ENCODE measurements at regions not wholly inside any gene's neighbourhood (a gene's known extent, or its start where the extent isn't known, plus 50 kb on each side); places are given as distances from the start of the nearest gene placed in this dataset.

DNA sequence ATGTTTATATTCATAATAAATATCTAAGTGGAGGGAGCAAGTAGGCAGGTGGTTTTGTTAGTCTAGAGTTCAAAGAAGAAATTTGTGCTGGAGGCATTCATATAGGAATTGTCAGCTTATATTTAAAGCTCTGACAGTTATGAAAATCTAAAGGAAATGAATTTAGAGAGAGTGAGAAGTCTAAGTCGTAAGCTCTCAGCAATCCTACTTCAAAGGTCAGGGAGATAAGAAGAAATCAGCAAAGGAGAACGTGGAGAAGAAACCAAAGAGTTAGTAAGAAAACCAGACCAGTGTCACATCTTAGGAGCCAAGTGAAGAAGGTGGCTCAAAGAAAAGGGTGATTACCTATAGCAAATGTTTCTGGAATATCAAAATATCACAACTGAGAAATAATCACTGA, 241.8 kb downstream of the FSCB start:
- H3K9me3 ChIP-seq (ENCODE audit: control insufficient read depth, insufficient read depth, low read depth, low read length) = no peaks in the 10 kb centered on the region
- DNase-seq (ENCODE audit: low read depth in 2 of 2) = no peak
- H3K36me3 ChIP-seq (ENCODE audit: control insufficient read depth, insufficient read depth, low read length) = no peaks in the 10 kb centered on the region
- H3K4me2 ChIP-seq (ENCODE audit: extremely low read depth, insufficient read depth, low read length) = no peak overlapping the region
- H2AFZ ChIP-seq (ENCODE audit: low read length) = no peak overlapping the region
- H3K4me1 ChIP-seq (ENCODE audit: control insufficient read depth, extremely low read depth, insufficient read depth, low read length) = no peaks in the 10 kb centered on the region
- no peaks in the 10 kb centered on the region for H4K20me1 ChIP-seq (ENCODE audit: control insufficient read depth, extremely low read depth, insufficient read depth, low read length)
- no peak overlapping the region for H3K9ac ChIP-seq (ENCODE audit: insufficient read depth, low read length)
- H3K27me3 ChIP-seq (ENCODE audit: control insufficient read depth, insufficient read depth, low read length) = no peaks in the 10 kb centered on the region
- TF ChIP-seq, protein P1, sequence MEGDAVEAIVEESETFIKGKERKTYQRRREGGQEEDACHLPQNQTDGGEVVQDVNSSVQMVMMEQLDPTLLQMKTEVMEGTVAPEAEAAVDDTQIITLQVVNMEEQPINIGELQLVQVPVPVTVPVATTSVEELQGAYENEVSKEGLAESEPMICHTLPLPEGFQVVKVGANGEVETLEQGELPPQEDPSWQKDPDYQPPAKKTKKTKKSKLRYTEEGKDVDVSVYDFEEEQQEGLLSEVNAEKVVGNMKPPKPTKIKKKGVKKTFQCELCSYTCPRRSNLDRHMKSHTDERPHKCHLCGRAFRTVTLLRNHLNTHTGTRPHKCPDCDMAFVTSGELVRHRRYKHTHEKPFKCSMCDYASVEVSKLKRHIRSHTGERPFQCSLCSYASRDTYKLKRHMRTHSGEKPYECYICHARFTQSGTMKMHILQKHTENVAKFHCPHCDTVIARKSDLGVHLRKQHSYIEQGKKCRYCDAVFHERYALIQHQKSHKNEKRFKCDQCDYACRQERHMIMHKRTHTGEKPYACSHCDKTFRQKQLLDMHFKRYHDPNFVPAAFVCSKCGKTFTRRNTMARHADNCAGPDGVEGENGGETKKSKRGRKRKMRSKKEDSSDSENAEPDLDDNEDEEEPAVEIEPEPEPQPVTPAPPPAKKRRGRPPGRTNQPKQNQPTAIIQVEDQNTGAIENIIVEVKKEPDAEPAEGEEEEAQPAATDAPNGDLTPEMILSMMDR (conservative IDR thresholded peaks at IDR 0.05 in 1 of 2, IDR thresholded peaks at IDR 0.05 in 1 of 2; ENCODE audit: low read depth in 1 of 2, low read length in 2 of 2) = no peak
- no peak for TF ChIP-seq EZH2 (IDR thresholded peaks at IDR 0.05; ENCODE audit: low read length, missing control alignments)
- H3K79me2 ChIP-seq (ENCODE audit: control insufficient read depth, insufficient read depth, low read length) = no peaks in the 10 kb centered on the region
- no peak overlapping the region for H3K27ac ChIP-seq (ENCODE audit: insufficient read depth, low read length)
- no peak overlapping the region for H3K4me3 ChIP-seq (replicated peaks in 1 of 4; ENCODE audit: control extremely low read depth in 1 of 4, insufficient read depth in 1 of 4, low read depth in 3 of 4, low read length in 4 of 4)

DNA sequence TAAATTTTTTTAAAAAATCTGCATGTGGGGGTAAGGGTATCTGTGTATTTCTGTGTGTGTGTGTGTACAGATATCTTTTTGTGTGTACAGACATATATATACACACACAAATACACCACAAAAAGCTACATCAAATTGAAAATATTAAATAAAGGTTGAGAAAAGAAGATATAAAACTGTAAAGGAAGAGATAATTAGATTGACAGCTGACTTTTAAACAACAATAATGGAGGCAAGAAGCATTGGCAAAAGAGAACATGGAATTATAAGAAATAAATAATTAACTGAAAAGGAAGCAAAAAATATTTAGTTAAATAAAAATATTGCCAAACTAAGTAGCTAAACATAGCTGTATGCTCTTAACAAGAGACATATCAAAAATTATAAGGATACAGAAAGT, 291.4 kb downstream of the FSCB start:
- Histone ChIP-seq H4K20me1 (ENCODE audit: control insufficient read depth, extremely low read depth, insufficient read depth, low read length) (no peaks in the 10 kb centered on the region), H3K4me2 (ENCODE audit: extremely low read depth, insufficient read depth, low read length) (no peak overlapping the region), H2AFZ (ENCODE audit: low read length) (no peak overlapping the region), H3K9me3 (ENCODE audit: control insufficient read depth, insufficient read depth, low read depth, low read length) (no peaks in the 10 kb centered on the region), H3K27ac (ENCODE audit: insufficient read depth, low read length) (no peak overlapping the region), H3K9ac (ENCODE audit: insufficient read depth, low read length) (no peak overlapping the region), H3K27me3 (ENCODE audit: control insufficient read depth, insufficient read depth, low read length) (no peaks in the 10 kb centered on the region), H3K4me3 (replicated peaks in 1 of 4; ENCODE audit: control extremely low read depth in 1 of 4, insufficient read depth in 1 of 4, low read depth in 3 of 4, low read length in 4 of 4) (no peak overlapping the region), H3K79me2 (ENCODE audit: control insufficient read depth, insufficient read depth, low read length) (no peaks in the 10 kb centered on the region), H3K4me1 (ENCODE audit: control insufficient read depth, extremely low read depth, insufficient read depth, low read length) (no peaks in the 10 kb centered on the region), H3K36me3 (ENCODE audit: control insufficient read depth, insufficient read depth, low read length) (no peaks in the 10 kb centered on the region)
- TF ChIP-seq EZH2 (IDR thresholded peaks at IDR 0.05; ENCODE audit: low read length, missing control alignments) = no peak
- TF ChIP-seq, protein P1 (conservative IDR thresholded peaks at IDR 0.05 in 1 of 2, IDR thresholded peaks at IDR 0.05 in 1 of 2; ENCODE audit: low read depth in 1 of 2, low read length in 2 of 2) = no peak
- DNase-seq (ENCODE audit: low read depth in 2 of 2) = no peak

DNA sequence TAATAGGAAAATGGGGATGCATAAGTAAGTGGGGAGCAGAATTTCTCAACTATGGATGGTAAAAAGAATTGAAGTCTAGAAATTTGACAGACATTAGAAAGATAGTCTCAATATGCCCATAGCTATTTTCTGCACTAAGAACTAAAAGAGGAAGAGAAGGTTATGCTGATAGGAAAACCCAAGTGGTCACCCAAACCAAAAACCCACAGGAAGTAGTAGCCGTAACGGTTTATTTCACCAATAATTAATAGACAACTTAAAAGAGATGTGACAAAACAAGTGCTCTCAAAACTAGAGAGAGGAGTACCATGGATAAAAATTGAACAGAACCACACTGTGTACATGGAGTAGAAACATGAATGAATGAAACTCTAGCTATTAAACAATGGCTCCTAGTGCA, 295.4 kb downstream of the FSCB start:
- no peaks in the 10 kb centered on the region for H3K79me2 ChIP-seq (ENCODE audit: control insufficient read depth, insufficient read depth, low read length)
- H2AFZ ChIP-seq (ENCODE audit: low read length) = no peak overlapping the region
- no peak overlapping the region for H3K27ac ChIP-seq (ENCODE audit: insufficient read depth, low read length)
- H3K4me2 ChIP-seq (ENCODE audit: extremely low read depth, insufficient read depth, low read length) = no peak overlapping the region
- H3K36me3 ChIP-seq (ENCODE audit: control insufficient read depth, insufficient read depth, low read length) = no peaks in the 10 kb centered on the region
- no peak overlapping the region for H3K9ac ChIP-seq (ENCODE audit: insufficient read depth, low read length)
- no peak for DNase-seq (ENCODE audit: low read depth in 2 of 2)
- H3K4me1 ChIP-seq (ENCODE audit: control insufficient read depth, extremely low read depth, insufficient read depth, low read length) = no peaks in the 10 kb centered on the region
- H3K9me3 ChIP-seq (ENCODE audit: control insufficient read depth, insufficient read depth, low read depth, low read length) = no peaks in the 10 kb centered on the region
- TF ChIP-seq, protein P1 (conservative IDR thresholded peaks at IDR 0.05 in 1 of 2, IDR thresholded peaks at IDR 0.05 in 1 of 2; ENCODE audit: low read depth in 1 of 2, low read length in 2 of 2) = no peak
- no peak for TF ChIP-seq EZH2 (IDR thresholded peaks at IDR 0.05; ENCODE audit: low read length, missing control alignments)
- no peak overlapping the region for H3K4me3 ChIP-seq (replicated peaks in 1 of 4; ENCODE audit: control extremely low read depth in 1 of 4, insufficient read depth in 1 of 4, low read depth in 3 of 4, low read length in 4 of 4)
- no peaks in the 10 kb centered on the region for H4K20me1 ChIP-seq (ENCODE audit: control insufficient read depth, extremely low read depth, insufficient read depth, low read length)
- no peaks in the 10 kb centered on the region for H3K27me3 ChIP-seq (ENCODE audit: control insufficient read depth, insufficient read depth, low read length)
